GM23248 (cell line): ENCODE measurements at regions not wholly inside any gene's neighbourhood (a gene's known extent, or its start where the extent isn't known, plus 50 kb on each side); places are given as distances from the start of the nearest gene placed in this dataset.
A peak's percentile ranks its signal among the peaks of the same experiment; 100 is the strongest.

Experiments
- DNase-seq: peaks from one replicate; pipeline ENCODE4 v3.0.0-alpha.2; 2015
- H2AFZ ChIP-seq: fragments of 200-600 bp; sonication (generic); 2 replicates; pipeline ENCODE4 v1.6.1; 2016; ENCODE audit warnings: antibody characterized with exemption
- H3F3A ChIP-seq: fragments of 200-600 bp; sonication (generic); 2 replicates; pipeline ENCODE4 v1.6.1; 2016; ENCODE audit warnings: mild to moderate bottlenecking, antibody characterized with exemption, mixed run types; ENCODE audit not compliant: insufficient read depth
- H3K27ac ChIP-seq: fragments of 200-600 bp; sonication (generic); 2 replicates; pipeline ENCODE4 v1.5.1; 2016; ENCODE audit warnings: mild to moderate bottlenecking
- H3K27me3 ChIP-seq: fragments of 200-600 bp; sonication (generic); replicated peaks from 2 replicates; pipeline ENCODE4 v1.6.1; 2016; ENCODE audit warnings: mild to moderate bottlenecking; ENCODE audit not compliant: insufficient read depth
- H3K36me3 ChIP-seq: fragments of 200-600 bp; sonication (generic); 2 replicates; pipeline ENCODE4 v1.6.1; 2016; ENCODE audit warnings: low read depth, mild to moderate bottlenecking
- H3K4me1 ChIP-seq: fragments of 200-600 bp; sonication (generic); 2 replicates; pipeline ENCODE4 v1.6.1; 2016; ENCODE audit warnings: mild to moderate bottlenecking; ENCODE audit not compliant: insufficient read depth
- H3K4me2 ChIP-seq: fragments of 200-600 bp; sonication (generic); one replicate; pipeline ENCODE4 v1.6.1; 2016; ENCODE audit warnings: mild to moderate bottlenecking; ENCODE audit not compliant: unreplicated experiment
- H3K4me3 ChIP-seq: fragments of 200-600 bp; sonication (generic); 2 replicates; pipeline ENCODE4 v1.5.1; 2016; ENCODE audit warnings: mild to moderate bottlenecking
- H3K79me2 ChIP-seq: fragments of 200-600 bp; sonication (generic); 2 replicates; pipeline ENCODE4 v1.6.1; 2016; ENCODE audit warnings: mild to moderate bottlenecking; ENCODE audit not compliant: insufficient read depth
- H3K9ac ChIP-seq: fragments of 200-600 bp; sonication (generic); 2 replicates; pipeline ENCODE4 v1.6.1; 2016; ENCODE audit warnings: mild to moderate bottlenecking
- H3K9me2 ChIP-seq: fragments of 200-600 bp; sonication (generic); 2 replicates; pipeline ENCODE4 v1.6.1; 2016; ENCODE audit warnings: mixed run types, mild to moderate bottlenecking, moderate library complexity; ENCODE audit not compliant: insufficient read depth
- H3K9me3 ChIP-seq: fragments of 200-600 bp; sonication (generic); one replicate; pipeline ENCODE4 v1.6.1; 2017; ENCODE audit warnings: low read depth
- H4K20me1 ChIP-seq: fragments of 200-600 bp; sonication (generic); 2 replicates; pipeline ENCODE4 v1.6.0; 2016; ENCODE audit not compliant: insufficient read depth
- EZH2 ChIP-seq: fragments of 200-600 bp; sonication (generic); IDR thresholded peaks from 2 replicates; pipeline ENCODE4 v1.6.1; 2018; ENCODE audit warnings: antibody characterized with exemption, mild to moderate bottlenecking; ENCODE audit not compliant: insufficient read depth, poor library complexity, severe bottlenecking
- EZH2phosphoT487 ChIP-seq: fragments of 200-600 bp; sonication (generic); IDR thresholded peaks from 2 replicates; pipeline ENCODE4 v1.6.1; 2018; ENCODE audit warnings: antibody characterized with exemption, moderate library complexity, mild to moderate bottlenecking, low read depth; ENCODE audit not compliant: insufficient read depth
- WGBS, 2 experiments: methylation state at CpG; one replicate each; pipeline ENCODE4 v1.1.6; 2015 to 2017; ENCODE audit warnings: low lambda C conversion rate in 2 of 2, low coverage in 1 of 2; ENCODE audit errors: missing lambda C conversion rate in 2 of 2; 5-methylcytosine and 5-hydroxymethylcytosine counted together
- in situ Hi-C: fragments of 300-500 bp; cut with MboI; formaldehyde crosslinking; loops from 2 replicates; pipeline ENCODE4 v1.15.0; 2020

- no peaks in the 10 kb centered on the region for H4K20me1 ChIP-seq
- DNase-seq = no peak
- H3K4me3 ChIP-seq = no peak overlapping the region
- in situ Hi-C loops = loop anchor here (10.0 kb wide), 1 partner anchor 1728 kb away; no protein-coding TSS in a partner anchor
- H3K36me3 ChIP-seq = no peaks in the 10 kb centered on the region
- no peak overlapping the region for H3K27ac ChIP-seq
- TF ChIP-seq EZH2 (no peak), EZH2phosphoT487 (no peak)
- no peaks in the 10 kb centered on the region for H3K9me3 ChIP-seq
- no peaks in the 10 kb centered on the region for H3K4me1 ChIP-seq
- H3K9me2 ChIP-seq = no peaks in the 10 kb centered on the region
- no peak overlapping the region for H3K4me2 ChIP-seq
- H3K9ac ChIP-seq = no peak overlapping the region
- H3F3A ChIP-seq = no peaks in the 10 kb centered on the region
- no peak overlapping the region for H2AFZ ChIP-seq
- 0 out of 2 replicates have a peak, but pooled peaks cover 13% of the 10 kb centered on the region for H3K27me3 ChIP-seq
- no peaks in the 10 kb centered on the region for H3K79me2 ChIP-seq
- 44 to 49% methylated on average over 6 of the region's 6 CpGs for WGBS, 2 experiments
These were observed 159.4 kb downstream of the SPTSSA start for GRCh38 chr14:34302654-34303053.

GRCh38 chr14:34300882-34301734 is 160.9 kb downstream of the SPTSSA start:
- Histone ChIP-seq H3K27me3 (0 out of 2 replicates have a peak, but pooled peaks cover 7% of the 10 kb centered on the region), H2AFZ (no peak overlapping the region), H3K79me2 (no peaks in the 10 kb centered on the region), H3K4me2 (no peak overlapping the region), H3F3A (no peaks in the 10 kb centered on the region), H3K9ac (no peak overlapping the region), H3K9me2 (no peaks in the 10 kb centered on the region), H3K27ac (no peak overlapping the region), H3K36me3 (no peaks in the 10 kb centered on the region), H3K4me3 (no peak overlapping the region), H4K20me1 (no peaks in the 10 kb centered on the region), H3K4me1 (no peaks in the 10 kb centered on the region), H3K9me3 (no peaks in the 10 kb centered on the region)
- TF ChIP-seq EZH2phosphoT487 (no peak), EZH2 (no peak)
- DNase-seq = peak; percentile 65
- in situ Hi-C loops = loop anchor here (10.0 kb wide), 1 partner anchor 1726 kb away; no protein-coding TSS in a partner anchor
- 40 to 46% methylated on average over 3 of the region's 3 CpGs for WGBS, 2 experiments

GRCh38 chr14:34300330-34300729 is 161.7 kb downstream of the SPTSSA start:
- DNase-seq = no peak
- H3K9ac ChIP-seq = no peak overlapping the region
- H3K36me3 ChIP-seq = no peaks in the 10 kb centered on the region
- H4K20me1 ChIP-seq = no peaks in the 10 kb centered on the region
- H3K27ac ChIP-seq = no peak overlapping the region
- H3K9me3 ChIP-seq = no peaks in the 10 kb centered on the region
- H2AFZ ChIP-seq = no peak overlapping the region
- no peaks in the 10 kb centered on the region for H3K79me2 ChIP-seq
- in situ Hi-C loops = loop anchor here (10.0 kb wide), 1 partner anchor 1726 kb away; no protein-coding TSS in a partner anchor
- H3K4me2 ChIP-seq = no peak overlapping the region
- WGBS, 2 experiments = 15 to 29% methylated on average over 3 of the region's 3 CpGs
- no peaks in the 10 kb centered on the region for H3F3A ChIP-seq
- H3K9me2 ChIP-seq = no peaks in the 10 kb centered on the region
- H3K27me3 ChIP-seq = 0 out of 2 replicates have a peak, but pooled peaks cover 7% of the 10 kb centered on the region
- no peak for TF ChIP-seq EZH2
- TF ChIP-seq EZH2phosphoT487 = no peak
- H3K4me3 ChIP-seq = no peak overlapping the region
- H3K4me1 ChIP-seq = no peaks in the 10 kb centered on the region

GRCh38 chr14:34299360-34299759 is 162.7 kb downstream of the SPTSSA start:
- H3K4me1 ChIP-seq = no peaks in the 10 kb centered on the region
- TF ChIP-seq EZH2 (no peak), EZH2phosphoT487 (no peak)
- no peak overlapping the region for H3K9ac ChIP-seq
- 0 out of 2 replicates have a peak, but pooled peaks cover 6% of the 10 kb centered on the region for H3K27me3 ChIP-seq
- no peaks in the 10 kb centered on the region for H4K20me1 ChIP-seq
- WGBS, 2 experiments = 50 to 53% methylated on average over 3 of the region's 3 CpGs
- DNase-seq = no peak
- H2AFZ ChIP-seq = no peak overlapping the region
- H3K36me3 ChIP-seq = no peaks in the 10 kb centered on the region
- no peaks in the 10 kb centered on the region for H3K79me2 ChIP-seq
- no peak overlapping the region for H3K4me2 ChIP-seq
- in situ Hi-C loops = no loop called here
- H3K27ac ChIP-seq = no peak overlapping the region
- H3K9me3 ChIP-seq = no peaks in the 10 kb centered on the region
- H3K9me2 ChIP-seq = no peaks in the 10 kb centered on the region
- H3F3A ChIP-seq = no peaks in the 10 kb centered on the region
- no peak overlapping the region for H3K4me3 ChIP-seq
